ENCODE measurements at regions not wholly inside any gene's neighbourhood (a gene's known extent, or its start where the extent isn't known, plus 50 kb on each side); places are given as distances from the start of the nearest gene placed in this dataset.
"Not testable (repeated sequence)": the region's sequence is repeated elsewhere in the genome, so short reads cannot be mapped to it uniquely, and the experiment has no call there.

DNA sequence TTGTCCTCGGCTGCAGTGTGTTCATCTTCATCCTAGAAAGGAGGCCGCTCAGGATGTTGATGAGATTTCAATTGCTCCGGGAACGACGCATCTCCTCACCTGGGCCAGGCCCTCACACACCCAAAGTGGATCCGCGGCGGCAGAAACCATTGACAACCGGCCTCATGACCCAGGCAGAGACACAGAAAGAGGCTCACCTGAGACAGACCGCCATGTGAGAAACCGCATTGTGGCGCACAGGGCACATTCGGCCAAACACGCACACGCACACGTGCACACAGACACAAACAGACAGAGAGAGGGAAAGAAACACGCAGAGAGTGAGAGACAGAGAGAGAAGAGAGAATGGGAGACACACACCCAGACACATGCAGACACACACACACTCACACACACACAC, 3879.3 kb downstream of the SRGAP2C start:
- peaks cover 0 to 25% (median 16%) of the 10 kb centered on the region in 5 experiments for H3K9me3 ChIP-seq (ENCODE audit: control extremely low read depth in 1 of 5, control insufficient read depth in 4 of 5, insufficient read depth in 2 of 5, low read depth in 1 of 5, low read length in 4 of 5)
- H3K36me3 ChIP-seq (ENCODE audit: control insufficient read depth in 4 of 4, insufficient read depth in 4 of 4, low read length in 3 of 4); H3K4me3 ChIP-seq (ENCODE audit: control insufficient read depth in 1 of 7, extremely low read depth in 1 of 7, insufficient read depth in 4 of 7, low read depth in 2 of 7, low read length in 6 of 7); CTCF ChIA-PET; POLR2A ChIA-PET; H3K27ac ChIP-seq (ENCODE audit: insufficient read depth in 1 of 2, low read depth in 1 of 2, low read length in 2 of 2, poor library complexity in 1 of 2, severe bottlenecking in 2 of 2); H3K27me3 ChIP-seq (replicated peaks in 2 of 5; ENCODE audit: control insufficient read depth in 4 of 5, insufficient read depth in 5 of 5, low read length in 4 of 5); H3K4me1 ChIP-seq (ENCODE audit: control extremely low read depth in 1 of 4, control insufficient read depth in 4 of 4, insufficient read depth in 4 of 4, low read length in 3 of 4); DNase-seq: not testable (repeated sequence)
- WGBS (ENCODE audit: insufficient coverage): 90% methylated on average over 5 of the region's 17 CpGs

DNA sequence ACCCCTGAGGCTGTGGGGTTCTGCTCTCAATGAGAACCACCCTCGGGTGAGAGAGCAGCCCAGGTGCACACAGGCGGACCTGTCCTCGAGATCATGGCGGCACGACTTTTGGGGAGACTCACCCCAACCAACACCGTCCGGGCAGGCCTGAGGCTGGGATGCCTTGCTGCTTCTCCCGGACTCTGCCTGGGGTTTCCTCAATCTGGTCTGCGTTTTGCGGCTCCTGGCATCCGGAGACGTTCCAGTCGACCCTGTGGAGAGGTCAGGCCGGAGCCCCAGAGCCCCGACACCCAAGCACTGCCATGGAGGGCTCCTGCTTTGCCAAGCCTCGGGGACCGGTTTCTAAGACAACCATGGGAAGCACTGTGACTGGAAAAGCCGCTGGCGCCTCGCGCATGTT, 3879.7 kb downstream of the SRGAP2C start:
- Histone ChIP-seq H3K27ac (ENCODE audit: insufficient read depth in 1 of 2, low read depth in 1 of 2, low read length in 2 of 2, poor library complexity in 1 of 2, severe bottlenecking in 2 of 2) (no peak overlapping the region), H3K27me3 (replicated peaks in 2 of 5; ENCODE audit: control insufficient read depth in 4 of 5, insufficient read depth in 5 of 5, low read length in 4 of 5) (no peaks in the 10 kb centered on the region), H3K4me3 (ENCODE audit: control insufficient read depth in 1 of 7, extremely low read depth in 1 of 7, insufficient read depth in 4 of 7, low read depth in 2 of 7, low read length in 6 of 7) (no peak overlapping the region), H3K4me1 (ENCODE audit: control extremely low read depth in 1 of 4, control insufficient read depth in 4 of 4, insufficient read depth in 4 of 4, low read length in 3 of 4) (no peaks in the 10 kb centered on the region), H3K9me3 (ENCODE audit: control extremely low read depth in 1 of 5, control insufficient read depth in 4 of 5, insufficient read depth in 2 of 5, low read depth in 1 of 5, low read length in 4 of 5) (peaks cover 0 to 25% (median 20%) of the 10 kb centered on the region in 5 experiments), H3K36me3 (ENCODE audit: control insufficient read depth in 4 of 4, insufficient read depth in 4 of 4, low read length in 3 of 4) (no peaks in the 10 kb centered on the region)
- no peak for DNase-seq
- ChIA-PET POLR2A (no interaction called here), CTCF (no interaction called here)
- WGBS (ENCODE audit: insufficient coverage): 90% methylated on average over 19 of the region's 21 CpGs

DNA sequence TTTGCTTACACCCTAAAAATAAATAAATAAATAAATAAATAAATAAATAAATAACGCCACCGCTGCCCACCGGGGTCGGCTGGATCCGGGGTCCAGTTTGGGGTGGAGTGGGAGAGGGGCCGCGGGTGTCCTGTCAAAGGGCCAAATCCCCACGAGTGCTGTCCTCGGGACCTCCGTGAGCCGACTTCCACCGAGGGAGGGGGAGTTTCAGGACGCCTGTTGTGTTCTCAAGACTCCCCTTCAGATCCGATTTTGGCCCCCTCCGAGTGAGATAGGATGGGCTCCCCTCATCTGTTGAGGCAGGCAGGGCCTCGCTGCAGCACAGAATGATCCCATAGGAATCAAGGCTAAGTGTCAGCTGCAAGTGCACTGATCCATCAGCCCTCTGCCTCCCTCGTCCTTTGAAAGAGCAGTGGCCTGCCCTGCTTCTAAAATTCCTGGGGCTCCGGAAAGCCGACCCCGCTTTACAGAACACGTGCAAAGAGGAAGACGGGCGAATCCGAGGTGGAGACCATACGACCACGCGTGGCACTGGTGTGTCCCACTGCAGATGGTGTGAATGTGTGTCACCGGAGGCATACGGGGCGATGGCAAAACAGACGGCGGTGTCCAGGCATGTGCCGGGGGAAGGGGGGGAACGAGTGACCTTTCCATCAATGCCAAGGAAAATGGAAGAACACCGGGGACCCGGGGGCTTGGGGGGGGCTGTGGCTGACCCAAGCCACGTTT, 3880.5 kb downstream of the SRGAP2C start:
- 89% methylated on average over 28 of the region's 37 CpGs for WGBS (ENCODE audit: insufficient coverage)
- POLR2A ChIA-PET: no interaction called here
- no peaks in the 10 kb centered on the region for H3K4me1 ChIP-seq (ENCODE audit: control extremely low read depth in 1 of 4, control insufficient read depth in 4 of 4, insufficient read depth in 4 of 4, low read length in 3 of 4)
- no peaks in the 10 kb centered on the region for H3K27me3 ChIP-seq (replicated peaks in 2 of 5; ENCODE audit: control insufficient read depth in 4 of 5, insufficient read depth in 5 of 5, low read length in 4 of 5)
- no peak overlapping the region for H3K27ac ChIP-seq (ENCODE audit: insufficient read depth in 1 of 2, low read depth in 1 of 2, low read length in 2 of 2, poor library complexity in 1 of 2, severe bottlenecking in 2 of 2)
- H3K36me3 ChIP-seq (ENCODE audit: control insufficient read depth in 4 of 4, insufficient read depth in 4 of 4, low read length in 3 of 4): no peaks in the 10 kb centered on the region
- no peak overlapping the region for H3K4me3 ChIP-seq (ENCODE audit: control insufficient read depth in 1 of 7, extremely low read depth in 1 of 7, insufficient read depth in 4 of 7, low read depth in 2 of 7, low read length in 6 of 7)
- peaks cover 0 to 28% (median 22%) of the 10 kb centered on the region in 5 experiments for H3K9me3 ChIP-seq (ENCODE audit: control extremely low read depth in 1 of 5, control insufficient read depth in 4 of 5, insufficient read depth in 2 of 5, low read depth in 1 of 5, low read length in 4 of 5)
- DNase-seq: no peak
- CTCF ChIA-PET: no interaction called here

DNA sequence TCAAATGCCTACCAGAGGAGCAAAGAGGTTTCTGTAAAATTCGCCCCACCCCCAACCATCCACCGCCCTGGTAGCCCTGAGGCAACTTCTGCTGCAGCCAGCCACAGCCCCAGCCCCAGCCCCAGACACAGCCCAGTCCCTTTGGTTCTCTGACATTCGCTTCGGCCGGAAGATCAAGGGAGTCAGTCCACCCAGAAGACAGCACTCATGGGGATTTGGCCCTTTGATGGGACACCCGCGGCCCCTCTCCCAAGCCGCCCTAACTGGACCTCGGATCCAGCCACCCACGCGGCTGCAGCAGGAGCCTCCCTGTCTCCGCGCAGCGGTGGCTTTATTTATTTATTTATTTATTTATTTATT, 3881.0 kb downstream of the SRGAP2C start:
- no peaks in the 10 kb centered on the region for H3K27me3 ChIP-seq (replicated peaks in 2 of 5; ENCODE audit: control insufficient read depth in 4 of 5, insufficient read depth in 5 of 5, low read length in 4 of 5)
- no peaks in the 10 kb centered on the region for H3K4me1 ChIP-seq (ENCODE audit: control extremely low read depth in 1 of 4, control insufficient read depth in 4 of 4, insufficient read depth in 4 of 4, low read length in 3 of 4)
- no peaks in the 10 kb centered on the region for H3K36me3 ChIP-seq (ENCODE audit: control insufficient read depth in 4 of 4, insufficient read depth in 4 of 4, low read length in 3 of 4)
- WGBS (ENCODE audit: insufficient coverage): 64% methylated on average over 3 of the region's 14 CpGs
- H3K9me3 ChIP-seq (ENCODE audit: control extremely low read depth in 1 of 5, control insufficient read depth in 4 of 5, insufficient read depth in 2 of 5, low read depth in 1 of 5, low read length in 4 of 5): peaks cover 0 to 30% (median 22%) of the 10 kb centered on the region in 5 experiments
- ChIA-PET POLR2A (no interaction called here), CTCF (no interaction called here)
- no peak overlapping the region for H3K27ac ChIP-seq (ENCODE audit: insufficient read depth in 1 of 2, low read depth in 1 of 2, low read length in 2 of 2, poor library complexity in 1 of 2, severe bottlenecking in 2 of 2)
- no peak overlapping the region for H3K4me3 ChIP-seq (ENCODE audit: control insufficient read depth in 1 of 7, extremely low read depth in 1 of 7, insufficient read depth in 4 of 7, low read depth in 2 of 7, low read length in 6 of 7)
- DNase-seq: no peak

DNA sequence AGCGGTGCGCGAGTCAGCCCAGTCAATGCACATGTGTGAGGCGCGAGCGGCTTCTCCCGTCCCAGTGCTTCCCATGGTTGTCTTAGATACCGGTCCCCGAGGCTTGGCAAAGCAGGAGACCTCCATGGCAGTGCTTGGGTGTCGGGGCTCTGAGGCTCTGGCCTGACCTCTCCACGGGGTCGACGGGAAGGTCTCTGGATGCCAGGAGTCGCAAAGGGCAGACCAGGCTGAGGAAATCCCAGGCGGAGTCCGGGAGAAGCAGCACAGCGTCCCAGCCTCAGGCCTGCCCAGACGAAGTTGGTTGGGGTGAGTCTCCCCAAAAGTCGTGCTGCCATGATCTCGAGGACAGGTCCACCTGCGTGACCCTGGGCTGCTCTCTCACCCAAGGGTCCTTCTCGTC, 3881.6 kb downstream of the SRGAP2C start:
- no peak for DNase-seq
- H3K27me3 ChIP-seq (replicated peaks in 2 of 5; ENCODE audit: control insufficient read depth in 4 of 5, insufficient read depth in 5 of 5, low read length in 4 of 5): no peaks in the 10 kb centered on the region
- H3K4me3 ChIP-seq (ENCODE audit: control insufficient read depth in 1 of 7, extremely low read depth in 1 of 7, insufficient read depth in 4 of 7, low read depth in 2 of 7, low read length in 6 of 7): no peak overlapping the region
- no peak overlapping the region for H3K27ac ChIP-seq (ENCODE audit: insufficient read depth in 1 of 2, low read depth in 1 of 2, low read length in 2 of 2, poor library complexity in 1 of 2, severe bottlenecking in 2 of 2)
- no peaks in the 10 kb centered on the region for H3K4me1 ChIP-seq (ENCODE audit: control extremely low read depth in 1 of 4, control insufficient read depth in 4 of 4, insufficient read depth in 4 of 4, low read length in 3 of 4)
- no peaks in the 10 kb centered on the region for H3K36me3 ChIP-seq (ENCODE audit: control insufficient read depth in 4 of 4, insufficient read depth in 4 of 4, low read length in 3 of 4)
- POLR2A ChIA-PET: no interaction called here
- CTCF ChIA-PET: no interaction called here
- WGBS (ENCODE audit: insufficient coverage): 84% methylated on average over 18 of the region's 22 CpGs
- H3K9me3 ChIP-seq (ENCODE audit: control extremely low read depth in 1 of 5, control insufficient read depth in 4 of 5, insufficient read depth in 2 of 5, low read depth in 1 of 5, low read length in 4 of 5): peaks cover 0 to 34% (median 22%) of the 10 kb centered on the region in 5 experiments

DNA sequence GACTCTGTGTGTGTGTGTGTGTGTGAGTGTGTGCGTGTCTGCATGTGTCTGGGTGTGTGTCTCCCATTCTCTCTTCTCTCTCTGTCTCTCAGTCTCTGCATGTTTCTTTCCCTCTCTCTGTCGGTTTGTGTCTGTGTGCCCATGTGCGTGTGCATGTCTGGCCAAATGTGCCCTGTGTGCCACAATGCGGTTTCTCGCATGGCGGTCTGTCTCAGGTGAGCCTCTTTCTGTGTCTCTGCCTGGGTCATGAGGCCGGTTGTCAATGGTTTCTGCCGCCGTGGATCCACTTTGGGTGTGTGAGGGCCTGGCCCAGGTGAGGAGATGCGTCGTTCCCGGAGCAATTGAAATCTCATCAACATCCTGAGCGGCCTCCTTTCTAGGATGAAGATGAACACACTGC, 3882.1 kb downstream of the SRGAP2C start:
- H3K4me1 ChIP-seq (ENCODE audit: control extremely low read depth in 1 of 4, control insufficient read depth in 4 of 4, insufficient read depth in 4 of 4, low read length in 3 of 4); H3K27ac ChIP-seq (ENCODE audit: insufficient read depth in 1 of 2, low read depth in 1 of 2, low read length in 2 of 2, poor library complexity in 1 of 2, severe bottlenecking in 2 of 2); H3K27me3 ChIP-seq (replicated peaks in 2 of 5; ENCODE audit: control insufficient read depth in 4 of 5, insufficient read depth in 5 of 5, low read length in 4 of 5); H3K36me3 ChIP-seq (ENCODE audit: control insufficient read depth in 4 of 4, insufficient read depth in 4 of 4, low read length in 3 of 4); DNase-seq; H3K4me3 ChIP-seq (ENCODE audit: control insufficient read depth in 1 of 7, extremely low read depth in 1 of 7, insufficient read depth in 4 of 7, low read depth in 2 of 7, low read length in 6 of 7); POLR2A ChIA-PET; CTCF ChIA-PET: not testable (repeated sequence)
- H3K9me3 ChIP-seq (ENCODE audit: control extremely low read depth in 1 of 5, control insufficient read depth in 4 of 5, insufficient read depth in 2 of 5, low read depth in 1 of 5, low read length in 4 of 5): peaks cover 1 to 38% (median 22%) of the 10 kb centered on the region in 5 experiments
- WGBS (ENCODE audit: insufficient coverage): 83% methylated on average over 2 of the region's 13 CpGs

DNA sequence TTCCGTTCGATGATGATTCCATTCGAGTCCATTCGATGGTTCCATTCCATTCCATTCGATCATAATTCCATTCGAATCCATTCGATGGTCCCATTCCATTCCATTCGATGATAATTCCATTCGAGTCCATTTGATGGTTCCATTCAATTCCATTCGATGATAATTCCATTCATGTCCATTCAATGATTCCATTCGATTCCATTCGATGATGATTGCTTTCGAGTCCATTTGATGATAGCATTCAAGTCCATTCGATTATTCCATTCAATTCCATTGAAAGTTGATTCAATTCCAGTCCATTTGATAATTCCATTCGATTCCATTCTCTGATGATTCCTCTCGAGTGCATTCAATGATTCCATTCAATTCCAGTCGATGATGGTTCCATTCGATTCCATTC, 3895.3 kb downstream of the SRGAP2C start:
- no peak for DNase-seq
- no peak overlapping the region for H3K27ac ChIP-seq (ENCODE audit: insufficient read depth in 1 of 2, low read depth in 1 of 2, low read length in 2 of 2, poor library complexity in 1 of 2, severe bottlenecking in 2 of 2)
- WGBS (ENCODE audit: insufficient coverage): 72% methylated on average over 18 of the region's 18 CpGs
- no peaks in the 10 kb centered on the region for H3K4me1 ChIP-seq (ENCODE audit: control extremely low read depth in 1 of 4, control insufficient read depth in 4 of 4, insufficient read depth in 4 of 4, low read length in 3 of 4)
- ChIA-PET POLR2A (no interaction called here), CTCF (no interaction called here)
- H3K4me3 ChIP-seq (ENCODE audit: control insufficient read depth in 1 of 7, extremely low read depth in 1 of 7, insufficient read depth in 4 of 7, low read depth in 2 of 7, low read length in 6 of 7): no peak overlapping the region
- peaks cover 0 to 54% (median 5%) of the 10 kb centered on the region in 5 experiments for H3K9me3 ChIP-seq (ENCODE audit: control extremely low read depth in 1 of 5, control insufficient read depth in 4 of 5, insufficient read depth in 2 of 5, low read depth in 1 of 5, low read length in 4 of 5)
- no peaks in the 10 kb centered on the region for H3K27me3 ChIP-seq (replicated peaks in 2 of 5; ENCODE audit: control insufficient read depth in 4 of 5, insufficient read depth in 5 of 5, low read length in 4 of 5)
- no peaks in the 10 kb centered on the region for H3K36me3 ChIP-seq (ENCODE audit: control insufficient read depth in 4 of 4, insufficient read depth in 4 of 4, low read length in 3 of 4)

Data from common myeloid progenitor, CD34-positive (primary cell).